ENCODE measurements at regions not wholly inside any gene's neighbourhood (a gene's known extent, or its start where the extent isn't known, plus 50 kb on each side); places are given as distances from the start of the nearest gene placed in this dataset.

DNA sequence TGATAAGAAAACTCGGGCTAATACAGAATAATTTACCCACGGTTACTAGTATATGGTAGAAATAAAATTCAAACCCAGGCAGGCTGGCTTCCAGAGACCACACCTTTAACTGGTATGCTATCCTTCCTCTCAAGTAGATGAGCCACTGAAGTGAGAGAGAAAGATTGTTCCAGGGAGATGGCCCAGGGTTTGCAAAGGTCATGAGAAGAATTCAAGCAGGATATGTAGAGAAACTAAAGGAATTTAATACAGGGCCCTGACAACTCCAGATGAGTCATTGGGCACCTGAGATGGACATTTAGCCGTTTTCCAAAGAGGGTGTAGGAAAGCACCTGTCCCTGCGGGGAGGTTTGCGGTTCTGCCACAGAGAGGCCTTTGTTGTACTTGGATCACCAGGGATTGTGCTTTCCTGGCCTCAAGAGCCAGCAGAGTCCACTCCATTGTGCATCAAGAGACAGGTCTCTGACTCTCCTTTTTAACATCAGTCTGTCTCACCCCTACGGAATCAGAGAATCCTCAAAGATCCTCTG is 152.7 kb upstream of the BLID start:
- TF ChIP-seq TAF1 (IDR thresholded peaks at IDR 0.05; ENCODE audit: low read depth, low read length) (no peak), POU2F2 (IDR thresholded peaks at IDR 0.05; ENCODE audit: low read depth, low read length) (no peak), PAX5 (IDR thresholded peaks at IDR 0.05; ENCODE audit: insufficient read depth, low read length, severe bottlenecking) (no peak), POLR2A (IDR thresholded peaks at IDR 0.05; ENCODE audit: low read depth, low read length) (no peak), POLR2AphosphoS5 (IDR thresholded peaks at IDR 0.05; ENCODE audit: low read depth, low read length) (no peak), SPI1 (IDR thresholded peaks at IDR 0.05; ENCODE audit: low read depth, low read length) (no peak)
- FAIRE-seq, result no peak
- no peak for DNase-seq (ENCODE audit: insufficient read length, low spot score)

DNA sequence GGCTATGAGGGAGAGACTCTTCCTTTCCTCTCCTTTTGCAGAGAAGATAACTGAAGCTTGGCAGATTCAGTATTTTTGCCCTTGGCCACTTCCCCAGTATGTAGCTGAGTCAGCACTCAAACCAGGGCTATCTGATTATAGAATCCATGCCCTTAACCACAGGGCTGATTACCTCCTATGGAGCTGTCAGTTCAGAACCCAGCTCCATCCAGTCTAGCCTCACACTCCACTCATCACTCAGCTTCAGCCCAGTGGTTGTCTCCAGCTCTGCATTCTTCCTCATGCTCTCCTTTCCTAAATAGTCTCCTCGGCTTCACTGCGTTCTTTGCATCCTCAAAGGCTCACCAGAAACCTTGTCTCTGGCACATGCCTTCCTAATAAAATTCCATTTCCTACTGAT is 151.6 kb upstream of the BLID start:
- no peak for FAIRE-seq
- TF ChIP-seq POLR2AphosphoS5 (IDR thresholded peaks at IDR 0.05; ENCODE audit: low read depth, low read length), result no peak
- TF ChIP-seq TAF1 (IDR thresholded peaks at IDR 0.05; ENCODE audit: low read depth, low read length), result no peak
- TF ChIP-seq POLR2A (IDR thresholded peaks at IDR 0.05; ENCODE audit: low read depth, low read length), result no peak
- no peak for TF ChIP-seq PAX5 (IDR thresholded peaks at IDR 0.05; ENCODE audit: insufficient read depth, low read length, severe bottlenecking)
- no peak for TF ChIP-seq SPI1 (IDR thresholded peaks at IDR 0.05; ENCODE audit: low read depth, low read length)
- TF ChIP-seq POU2F2 (IDR thresholded peaks at IDR 0.05; ENCODE audit: low read depth, low read length), result no peak
- no peak for DNase-seq (ENCODE audit: insufficient read length, low spot score)

DNA sequence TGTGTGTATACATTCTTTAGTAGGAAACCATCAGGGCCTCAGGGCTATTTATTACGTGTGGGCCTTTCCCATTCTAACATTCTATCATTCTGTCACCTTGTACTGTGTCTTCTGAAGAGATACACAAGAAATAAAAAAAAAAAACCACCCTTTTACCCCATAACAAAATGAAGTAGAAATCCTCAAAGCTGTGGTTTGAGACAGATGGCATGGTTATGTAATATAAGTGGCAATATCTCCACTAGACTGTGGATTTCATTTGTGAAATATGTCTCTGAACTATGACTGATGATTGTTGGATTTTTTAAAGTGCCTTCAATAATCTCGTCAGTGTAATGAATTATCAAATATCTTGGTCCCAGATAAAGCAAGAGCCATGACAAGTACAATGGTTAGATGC is 150.0 kb upstream of the BLID start:
- no peak for TF ChIP-seq POLR2A (IDR thresholded peaks at IDR 0.05; ENCODE audit: low read depth, low read length)
- TF ChIP-seq TAF1 (IDR thresholded peaks at IDR 0.05; ENCODE audit: low read depth, low read length), result no peak
- no peak for TF ChIP-seq POLR2AphosphoS5 (IDR thresholded peaks at IDR 0.05; ENCODE audit: low read depth, low read length)
- no peak for TF ChIP-seq SPI1 (IDR thresholded peaks at IDR 0.05; ENCODE audit: low read depth, low read length)
- no peak for TF ChIP-seq POU2F2 (IDR thresholded peaks at IDR 0.05; ENCODE audit: low read depth, low read length)
- TF ChIP-seq PAX5 (IDR thresholded peaks at IDR 0.05; ENCODE audit: insufficient read depth, low read length, severe bottlenecking), result no peak
- FAIRE-seq (no peak), DNase-seq (ENCODE audit: insufficient read length, low spot score) (no peak)

DNA sequence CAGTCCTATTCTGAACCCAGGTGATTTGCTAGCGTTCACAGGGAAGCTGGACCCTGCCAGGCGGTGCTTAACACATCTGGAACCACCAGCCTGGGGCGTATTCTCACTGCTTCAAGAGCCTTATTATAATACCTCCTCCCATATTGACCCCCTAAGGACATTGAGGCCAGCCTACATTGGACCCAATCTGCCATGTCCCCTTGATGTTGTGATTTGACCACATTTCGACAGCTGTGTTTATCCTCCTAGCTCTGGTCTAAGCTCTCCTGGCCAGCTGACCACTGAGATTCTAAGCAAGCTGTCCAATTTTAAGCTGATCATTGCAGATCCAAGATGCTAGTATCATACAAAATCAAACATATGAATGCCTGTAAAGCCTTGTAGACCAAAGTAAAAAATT is 148.1 kb upstream of the BLID start:
- DNase-seq (ENCODE audit: insufficient read length, low spot score), result no peak
- FAIRE-seq, result no peak
- no peak for TF ChIP-seq POU2F2 (IDR thresholded peaks at IDR 0.05; ENCODE audit: low read depth, low read length)

- FAIRE-seq (no peak), DNase-seq (ENCODE audit: insufficient read length, low spot score) (no peak)
- TF ChIP-seq PAX5 (IDR thresholded peaks at IDR 0.05; ENCODE audit: insufficient read depth, low read length, severe bottlenecking), result no peak
These were observed 145.5 kb upstream of the BLID start for GRCh38 chr11:122261546-122261945.

- TF ChIP-seq POLR2AphosphoS5 (IDR thresholded peaks at IDR 0.05; ENCODE audit: low read depth, low read length) (no peak), TAF1 (IDR thresholded peaks at IDR 0.05; ENCODE audit: low read depth, low read length) (no peak)
- DNase-seq (ENCODE audit: insufficient read length, low spot score) (no peak), FAIRE-seq (no peak)
These were observed 143.3 kb upstream of the BLID start for GRCh38 chr11:122259195-122259821.

- DNase-seq (ENCODE audit: insufficient read length, low spot score) (no peak), FAIRE-seq (no peak)
- TF ChIP-seq POLR2AphosphoS5 (IDR thresholded peaks at IDR 0.05; ENCODE audit: low read depth, low read length) (no peak), SPI1 (IDR thresholded peaks at IDR 0.05; ENCODE audit: low read depth, low read length) (no peak), PAX5 (IDR thresholded peaks at IDR 0.05; ENCODE audit: insufficient read depth, low read length, severe bottlenecking) (no peak), TAF1 (IDR thresholded peaks at IDR 0.05; ENCODE audit: low read depth, low read length) (no peak), POU2F2 (IDR thresholded peaks at IDR 0.05; ENCODE audit: low read depth, low read length) (no peak), POLR2A (IDR thresholded peaks at IDR 0.05; ENCODE audit: low read depth, low read length) (no peak)
These were observed 142.6 kb upstream of the BLID start for GRCh38 chr11:122258446-122259194.

- DNase-seq (ENCODE audit: insufficient read length, low spot score) (no peak), FAIRE-seq (no peak)
- TF ChIP-seq POLR2A (IDR thresholded peaks at IDR 0.05; ENCODE audit: low read depth, low read length) (no peak), SPI1 (IDR thresholded peaks at IDR 0.05; ENCODE audit: low read depth, low read length) (no peak), TAF1 (IDR thresholded peaks at IDR 0.05; ENCODE audit: low read depth, low read length) (no peak)
These were observed 137.7 kb upstream of the BLID start for GRCh38 chr11:122253589-122254231.

DNA sequence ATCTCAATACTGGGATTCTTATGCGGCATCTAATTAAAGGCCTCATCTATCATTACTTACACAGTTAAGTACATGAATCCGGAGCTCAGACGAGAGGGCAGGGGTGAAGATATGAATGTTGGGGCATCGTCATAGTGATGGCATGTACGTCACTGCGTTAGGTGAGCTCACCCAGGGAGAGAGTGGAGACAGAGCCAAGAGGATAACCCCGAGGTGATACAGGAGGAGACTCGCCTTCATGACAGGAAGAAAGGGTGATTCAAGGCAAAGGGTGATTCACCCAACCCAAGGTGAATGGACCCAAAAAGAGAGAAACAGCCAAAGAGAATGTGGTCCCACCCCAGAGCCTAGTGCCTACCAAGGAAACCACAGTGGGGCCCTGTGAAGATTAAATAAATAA is 132.9 kb upstream of the BLID start:
- DNase-seq (ENCODE audit: insufficient read length, low spot score), result no peak

GRCh38 chr11:122248131-122248530 is 132.1 kb upstream of the BLID start:
- no peak for DNase-seq (ENCODE audit: insufficient read length, low spot score)
- no peak for TF ChIP-seq POU2F2 (IDR thresholded peaks at IDR 0.05; ENCODE audit: low read depth, low read length)
- TF ChIP-seq PAX5 (IDR thresholded peaks at IDR 0.05; ENCODE audit: insufficient read depth, low read length, severe bottlenecking), result no peak
- no peak for TF ChIP-seq POLR2A (IDR thresholded peaks at IDR 0.05; ENCODE audit: low read depth, low read length)
- no peak for TF ChIP-seq POLR2AphosphoS5 (IDR thresholded peaks at IDR 0.05; ENCODE audit: low read depth, low read length)
- no peak for TF ChIP-seq TAF1 (IDR thresholded peaks at IDR 0.05; ENCODE audit: low read depth, low read length)
- no peak for TF ChIP-seq SPI1 (IDR thresholded peaks at IDR 0.05; ENCODE audit: low read depth, low read length)
- no peak for FAIRE-seq

More for the DNA sequence above, 132.9 kb upstream of the BLID start:
- no peak for FAIRE-seq
- TF ChIP-seq SPI1 (IDR thresholded peaks at IDR 0.05; ENCODE audit: low read depth, low read length), result no peak
- no peak for TF ChIP-seq POU2F2 (IDR thresholded peaks at IDR 0.05; ENCODE audit: low read depth, low read length)
- no peak for TF ChIP-seq POLR2A (IDR thresholded peaks at IDR 0.05; ENCODE audit: low read depth, low read length)
- no peak for TF ChIP-seq TAF1 (IDR thresholded peaks at IDR 0.05; ENCODE audit: low read depth, low read length)
- no peak for TF ChIP-seq POLR2AphosphoS5 (IDR thresholded peaks at IDR 0.05; ENCODE audit: low read depth, low read length)
- TF ChIP-seq PAX5 (IDR thresholded peaks at IDR 0.05; ENCODE audit: insufficient read depth, low read length, severe bottlenecking), result no peak

Measured in GM12891 (cell line).